Right atrium auricular region (tissue), 2 donors: ENCODE measurements at regions not wholly inside any gene's neighbourhood (a gene's known extent, or its start where the extent isn't known, plus 50 kb on each side); places are given as distances from the start of the nearest gene placed in this dataset.
"Not testable (repeated sequence)": the region's sequence is repeated elsewhere in the genome, so short reads cannot be mapped to it uniquely, and the experiment has no call there.

ENCODE experiments used
- DNase-seq: peaks from one replicate; pipeline ENCODE4 v3.0.0-alpha.2; 2019; ENCODE audit warnings: low spot score
- H3K27ac ChIP-seq, 2 donors: fragments of 200-600 bp; sonication (generic); 1 replicate in 1 of 2; 2 replicates in 1 of 2; pipeline ENCODE4 v1.5.1; 2016 to 2019
- H3K27me3 ChIP-seq, 2 donors: fragments of 200-600 bp; sonication (generic); one replicate each; pipeline versions ENCODE4 v1.5.1 to v1.6.0; 2017 to 2019
- H3K36me3 ChIP-seq: fragments of 200-600 bp; sonication (generic); one replicate; pipeline ENCODE4 v1.5.1; 2016
- H3K4me1 ChIP-seq, 2 donors: fragments of 200-600 bp; sonication (generic); one replicate each; pipeline versions ENCODE4 v1.5.1 to v1.6.0; 2017 to 2019
- H3K4me3 ChIP-seq, 2 donors: fragments of 200-600 bp; sonication (generic); 1 replicate in 1 of 2; 2 replicates in 1 of 2; pipeline ENCODE4 v1.5.1; 2017 to 2019; ENCODE audit warnings: mild to moderate bottlenecking in 1 of 2, moderate library complexity in 1 of 2
- H3K9me3 ChIP-seq, 2 donors: fragments of 200-600 bp; sonication (generic); one replicate each; pipeline ENCODE4 v1.5.1; 2019
- CTCF ChIP-seq, 2 donors: fragments of 200-600 bp; sonication (generic); IDR thresholded peaks; one replicate each; pipeline ENCODE4 v1.5.1; 2019; ENCODE audit warnings: antibody characterized with exemption in 2 of 2

- Histone ChIP-seq H3K27ac (no peak overlapping the region), H3K4me3 (no peak overlapping the region), H3K36me3 (no peaks in the 10 kb centered on the region), H3K27me3 (no peaks in the 10 kb centered on the region), H3K4me1 (no peaks in the 10 kb centered on the region), H3K9me3 (no peaks in the 10 kb centered on the region)
- no peak for DNase-seq
- TF ChIP-seq CTCF (IDR thresholded peaks at IDR 0.05): no peak
Observed at GRCh38 chr6:116996842-116997241, 119.8 kb downstream of the RFX6 start.

- Histone ChIP-seq H3K4me3 (no peak overlapping the region), H3K9me3 (no peaks in the 10 kb centered on the region), H3K27me3 (no peaks in the 10 kb centered on the region)
Observed at GRCh38 chr6:116997496-116997895, 120.5 kb downstream of the RFX6 start.

GRCh38 chr6:117007659-117008058 lies 130.6 kb downstream of the RFX6 start:
- H3K4me3 ChIP-seq: no peak overlapping the region
- no peak for DNase-seq
- H3K4me1 ChIP-seq: no peaks in the 10 kb centered on the region
- peaks cover 0 to 4% of the 10 kb centered on the region in 2 donors for H3K9me3 ChIP-seq
- no peak for TF ChIP-seq CTCF (IDR thresholded peaks at IDR 0.05)
- no peaks in the 10 kb centered on the region for H3K27me3 ChIP-seq
- H3K36me3 ChIP-seq: no peaks in the 10 kb centered on the region
- H3K27ac ChIP-seq: no peak overlapping the region

More at GRCh38 chr6:116997496-116997895, 120.5 kb downstream of the RFX6 start:
- no peak for DNase-seq
- TF ChIP-seq CTCF (IDR thresholded peaks at IDR 0.05): no peak
- no peak overlapping the region for H3K27ac ChIP-seq
- H3K4me1 ChIP-seq: no peaks in the 10 kb centered on the region
- H3K36me3 ChIP-seq: no peaks in the 10 kb centered on the region

DNA sequence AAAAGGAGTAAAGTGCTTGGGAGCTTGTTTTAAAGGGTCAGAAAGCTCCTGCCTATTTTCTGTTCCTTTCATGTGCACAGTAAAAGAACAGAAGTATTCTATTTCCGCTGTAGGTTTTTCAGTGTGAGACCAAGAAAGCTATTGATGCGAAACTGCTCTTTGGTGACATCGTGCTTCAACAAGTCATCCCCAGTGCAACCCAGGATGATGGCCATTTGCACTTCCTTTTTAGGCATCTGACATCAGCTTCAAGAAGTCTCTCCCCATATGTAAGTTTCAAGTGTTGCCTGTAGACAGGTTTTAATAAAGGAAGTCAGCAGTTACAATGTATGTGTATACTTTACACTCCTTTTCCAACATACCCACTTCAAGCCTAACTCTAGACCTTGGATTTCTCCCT lies 131.6 kb downstream of the RFX6 start:
- Histone ChIP-seq H3K4me3 (no peak overlapping the region), H3K27me3 (no peaks in the 10 kb centered on the region), H3K9me3 (peaks cover 0 to 11% of the 10 kb centered on the region in 2 donors), H3K27ac (no peak overlapping the region), H3K4me1 (no peaks in the 10 kb centered on the region), H3K36me3 (no peaks in the 10 kb centered on the region)
- DNase-seq: no peak
- no peak for TF ChIP-seq CTCF (IDR thresholded peaks at IDR 0.05)

- DNase-seq, H3K4me3 ChIP-seq, H3K36me3 ChIP-seq, H3K27me3 ChIP-seq, H3K27ac ChIP-seq, H3K4me1 ChIP-seq: not testable (repeated sequence)
- peaks cover 0 to 19% of the 10 kb centered on the region in 2 donors for H3K9me3 ChIP-seq
Observed at GRCh38 chr6:117014641-117015473, 137.8 kb downstream of the RFX6 start.

DNA sequence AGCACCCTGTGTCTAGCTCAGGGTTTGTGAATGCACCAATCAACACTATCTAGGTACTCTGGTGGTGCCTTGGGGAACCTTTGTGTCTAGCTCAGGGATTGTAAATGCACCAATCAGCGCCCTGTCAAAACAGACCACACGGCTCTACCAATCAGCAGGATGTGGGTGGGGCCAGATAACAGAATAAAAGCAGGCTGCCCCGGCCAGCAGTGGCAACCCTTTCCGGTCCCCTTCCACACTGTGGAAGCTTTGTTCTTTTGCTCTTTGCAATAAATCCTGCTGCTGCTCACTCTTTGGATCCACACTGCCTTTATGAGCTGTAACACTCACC lies 138.4 kb downstream of the RFX6 start:
- DNase-seq, H3K27me3 ChIP-seq, H3K36me3 ChIP-seq: not testable (repeated sequence)

DNA sequence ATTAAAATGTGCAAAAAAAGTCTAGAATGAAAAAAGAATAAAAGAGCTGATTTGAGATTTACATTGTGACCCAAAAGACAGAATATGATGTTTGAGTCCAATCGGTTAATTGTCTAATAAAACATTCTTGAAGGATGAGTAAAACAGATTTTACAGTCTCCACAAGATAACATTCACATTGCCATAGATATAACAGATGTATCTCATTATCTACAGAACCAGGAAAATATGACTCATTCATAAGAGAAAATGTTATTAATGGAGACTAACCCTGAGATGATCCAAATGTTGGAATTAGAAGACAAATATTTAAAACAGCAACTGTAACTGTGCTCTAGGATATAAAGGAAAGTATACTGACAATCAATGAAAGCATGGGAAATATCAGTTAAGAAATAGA lies 141.7 kb downstream of the RFX6 start:
- H3K27me3 ChIP-seq: no peaks in the 10 kb centered on the region
- no peak overlapping the region for H3K27ac ChIP-seq
- H3K36me3 ChIP-seq: no peaks in the 10 kb centered on the region
- H3K4me1 ChIP-seq: no peaks in the 10 kb centered on the region
- no peak overlapping the region for H3K4me3 ChIP-seq
- peaks cover 0 to 8% of the 10 kb centered on the region in 2 donors for H3K9me3 ChIP-seq
- TF ChIP-seq CTCF (IDR thresholded peaks at IDR 0.05): no peak
- no peak for DNase-seq

More for the DNA sequence above, 138.4 kb downstream of the RFX6 start:
- H3K9me3 ChIP-seq: peaks cover 0 to 19% of the 10 kb centered on the region in 2 donors
- H3K4me3 ChIP-seq, H3K4me1 ChIP-seq, H3K27ac ChIP-seq: not testable (repeated sequence)
